Type B pancreatic cell (in vitro differentiated cells): ENCODE measurements at regions not wholly inside any gene's neighbourhood (a gene's known extent, or its start where the extent isn't known, plus 50 kb on each side); places are given as distances from the start of the nearest gene placed in this dataset.

Source experiments
- DNase-seq: peaks from one replicate; pipeline ENCODE4 v3.0.0; 2021; ENCODE audit warnings: mixed read lengths; ENCODE audit not compliant: unreplicated experiment; ENCODE audit errors: extremely low spot score
- H3K27ac Mint-ChIP-seq: 2 replicates; pipeline ENCODE4 v1.8.0; 2021; ENCODE audit warnings: mild to moderate bottlenecking, mixed read lengths
- H3K27me3 Mint-ChIP-seq: 2 replicates; pipeline ENCODE4 v1.8.0; 2021; ENCODE audit warnings: mixed read lengths
- H3K36me3 Mint-ChIP-seq: 2 replicates; pipeline ENCODE4 v1.8.0; 2021; ENCODE audit warnings: mixed read lengths
- H3K4me1 Mint-ChIP-seq: one replicate; pipeline ENCODE4 v1.8.0; 2021; ENCODE audit warnings: mixed read lengths; ENCODE audit not compliant: unreplicated experiment
- H3K4me3 Mint-ChIP-seq: 2 replicates; pipeline ENCODE4 v1.8.0; 2021; ENCODE audit warnings: mild to moderate bottlenecking, mixed read lengths
- H3K9me3 Mint-ChIP-seq: 2 replicates; pipeline ENCODE4 v1.8.0; 2021; ENCODE audit warnings: mixed read lengths
- CTCF ChIP-seq: fragments of 200-600 bp; sonication (generic); conservative IDR thresholded peaks from 2 replicates; pipeline ENCODE4 v1.5.0; 2021; ENCODE audit warnings: antibody characterized with exemption, mild to moderate bottlenecking

DNA sequence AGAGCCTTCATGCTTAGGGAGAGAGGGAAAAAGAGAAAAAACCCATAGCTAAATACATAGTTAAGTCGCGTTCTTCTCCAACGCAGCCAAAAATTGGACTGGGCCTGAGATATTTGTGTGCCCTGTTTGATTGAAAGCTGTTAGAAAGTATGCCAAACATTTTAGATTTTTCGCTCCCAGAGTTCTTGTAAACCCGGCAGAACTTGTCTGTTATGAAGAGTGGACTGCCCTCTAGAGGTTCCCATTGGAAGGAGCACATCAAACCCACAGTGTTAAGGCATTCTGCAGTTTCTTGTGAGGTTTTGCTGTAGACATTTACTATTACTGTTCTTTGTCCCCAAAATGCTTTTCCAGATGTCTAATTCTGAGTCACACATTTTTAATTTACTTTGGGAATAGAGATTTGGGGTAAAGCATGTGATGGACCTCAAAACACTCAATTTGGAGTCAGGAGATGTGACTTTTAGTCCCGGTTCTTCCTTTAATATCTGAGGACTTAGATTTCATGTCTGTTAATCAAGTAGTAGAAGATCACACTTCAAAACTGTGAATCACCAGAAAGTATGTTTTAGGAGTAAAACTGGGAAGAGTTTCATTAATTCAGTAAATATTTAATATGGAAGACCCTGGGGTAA lies 96.6 kb downstream of the PCSK1 start:
- H3K4me3 Mint-ChIP-seq, result no peak overlapping the region
- H3K36me3 Mint-ChIP-seq, result no peaks in the 10 kb centered on the region
- H3K9me3 Mint-ChIP-seq, result no peaks in the 10 kb centered on the region
- H3K27me3 Mint-ChIP-seq, result peaks cover 3% of the 10 kb centered on the region
- no peak overlapping the region for H3K27ac Mint-ChIP-seq
- peak; percentile 95 for TF ChIP-seq CTCF
- H3K4me1 Mint-ChIP-seq, result peaks cover 13% of the 10 kb centered on the region
- DNase-seq, result no peak

GRCh38 chr5:96335873-96336272 lies 97.2 kb downstream of the PCSK1 start:
- no peak for DNase-seq
- Mint-ChIP-seq H3K27me3 (peaks cover 3% of the 10 kb centered on the region), H3K9me3 (no peaks in the 10 kb centered on the region), H3K36me3 (no peaks in the 10 kb centered on the region), H3K4me3 (no peak overlapping the region), H3K27ac (no peak overlapping the region), H3K4me1 (peaks cover 14% of the 10 kb centered on the region)
- no peak for TF ChIP-seq CTCF

- no peak for TF ChIP-seq CTCF
- H3K27ac Mint-ChIP-seq, result no peak overlapping the region
- peaks cover 20% of the 10 kb centered on the region for H3K4me1 Mint-ChIP-seq
- no peaks in the 10 kb centered on the region for H3K27me3 Mint-ChIP-seq
- no peaks in the 10 kb centered on the region for H3K9me3 Mint-ChIP-seq
- no peaks in the 10 kb centered on the region for H3K36me3 Mint-ChIP-seq
- H3K4me3 Mint-ChIP-seq, result no peak overlapping the region
- DNase-seq, result no peak
These were observed 99.7 kb downstream of the PCSK1 start for GRCh38 chr5:96333391-96333790.

GRCh38 chr5:96332535-96333366 lies 100.3 kb downstream of the PCSK1 start:
- Mint-ChIP-seq H3K4me3 (peak overlapping the region; percentile 18), H3K27ac (peak overlapping the region; percentile 31), H3K9me3 (no peaks in the 10 kb centered on the region), H3K27me3 (no peaks in the 10 kb centered on the region), H3K4me1 (peaks cover 20% of the 10 kb centered on the region), H3K36me3 (no peaks in the 10 kb centered on the region)
- no peak for DNase-seq
- TF ChIP-seq CTCF, result no peak

DNA sequence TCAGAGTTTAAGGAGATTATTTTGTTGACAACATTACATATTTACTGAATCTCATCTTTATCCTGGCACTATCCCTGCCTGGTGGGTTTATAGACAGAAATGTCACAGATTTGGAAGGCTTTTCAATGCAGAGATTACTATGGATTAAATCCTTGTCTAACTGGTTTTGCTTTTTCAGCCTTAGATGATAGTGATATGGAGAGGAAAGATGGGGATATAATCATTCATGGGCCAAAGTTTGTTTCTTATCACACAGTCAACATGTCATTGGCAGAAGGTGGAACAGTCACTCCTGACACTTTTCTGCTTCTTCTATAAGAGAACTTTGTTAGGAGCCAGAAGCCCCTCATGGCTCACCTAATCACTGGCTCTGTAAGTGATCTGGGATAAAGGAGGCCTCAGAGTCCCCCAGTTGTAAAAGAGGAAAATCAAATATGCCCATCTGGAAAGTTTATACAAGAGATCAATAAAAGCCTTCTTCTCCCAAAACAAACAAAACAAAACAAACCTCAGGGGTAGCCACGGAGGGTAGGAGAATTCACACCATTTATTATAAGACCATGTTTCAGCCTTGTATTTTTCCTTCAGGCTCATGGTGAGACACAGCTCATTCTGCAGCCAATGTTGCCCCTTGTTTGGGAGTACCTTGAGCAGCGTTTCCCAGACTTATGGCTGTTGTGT lies 101.2 kb downstream of the PCSK1 start:
- Mint-ChIP-seq H3K27me3 (no peaks in the 10 kb centered on the region), H3K9me3 (no peaks in the 10 kb centered on the region), H3K4me3 (no peak overlapping the region), H3K4me1 (peaks cover 20% of the 10 kb centered on the region), H3K27ac (no peak overlapping the region), H3K36me3 (no peaks in the 10 kb centered on the region)
- DNase-seq, result no peak
- TF ChIP-seq CTCF, result no peak
